GM18909 (cell line): ENCODE measurements at regions not wholly inside any gene's neighbourhood (a gene's known extent, or its start where the extent isn't known, plus 50 kb on each side); places are given as distances from the start of the nearest gene placed in this dataset.

Experiments
- ATAC-seq: cut with Tn5 transposase; IDR thresholded peaks from one replicate; pipeline ENCODE4 v1.9.1; 2021; ENCODE audit warnings: mild to moderate bottlenecking; ENCODE audit not compliant: unreplicated experiment, poor library complexity

DNA sequence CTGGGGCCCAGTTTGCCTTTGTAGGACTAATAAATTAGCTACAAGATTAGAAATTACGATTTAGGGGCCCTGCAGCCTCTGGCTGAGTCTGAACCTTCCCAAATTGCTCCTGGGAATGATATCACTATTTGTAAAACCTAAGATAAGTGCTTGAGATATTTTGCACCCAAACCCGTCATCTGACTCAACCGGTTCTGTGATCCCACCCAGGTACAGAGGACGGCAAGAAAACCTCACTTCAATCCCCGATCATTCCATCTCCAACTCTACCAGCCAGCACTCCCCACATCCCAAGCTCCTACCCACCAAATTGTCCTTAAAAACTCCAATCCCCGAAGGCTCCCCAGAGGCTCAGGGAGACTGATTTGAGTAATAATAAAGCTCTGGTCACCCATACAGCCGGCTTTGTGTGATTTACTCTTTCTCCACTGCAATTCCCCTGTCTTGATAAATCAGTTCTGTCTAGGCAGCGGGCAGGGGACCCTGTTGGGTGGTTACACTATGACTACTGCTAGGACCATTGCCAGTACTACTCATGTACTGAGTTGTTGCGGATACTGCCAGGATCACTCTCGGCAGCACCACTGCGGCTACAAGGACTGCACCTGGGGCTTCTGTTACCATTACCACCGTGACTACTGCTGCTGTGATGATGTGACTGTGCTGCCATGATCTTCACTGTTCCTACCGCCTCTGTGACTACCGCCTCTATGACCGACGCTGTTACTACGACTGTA lies 73.1 kb downstream of the IRF8 start:
- no peak for ATAC-seq

GRCh38 chr16:85974428-85975375 lies 75.7 kb downstream of the IRF8 start:
- ATAC-seq: no peak

- ATAC-seq: no peak
Measured at GRCh38 chr16:85975451-85975981, 76.6 kb downstream of the IRF8 start.

- ATAC-seq: no peak
Measured at GRCh38 chr16:85978291-85978775, 79.4 kb downstream of the IRF8 start.

DNA sequence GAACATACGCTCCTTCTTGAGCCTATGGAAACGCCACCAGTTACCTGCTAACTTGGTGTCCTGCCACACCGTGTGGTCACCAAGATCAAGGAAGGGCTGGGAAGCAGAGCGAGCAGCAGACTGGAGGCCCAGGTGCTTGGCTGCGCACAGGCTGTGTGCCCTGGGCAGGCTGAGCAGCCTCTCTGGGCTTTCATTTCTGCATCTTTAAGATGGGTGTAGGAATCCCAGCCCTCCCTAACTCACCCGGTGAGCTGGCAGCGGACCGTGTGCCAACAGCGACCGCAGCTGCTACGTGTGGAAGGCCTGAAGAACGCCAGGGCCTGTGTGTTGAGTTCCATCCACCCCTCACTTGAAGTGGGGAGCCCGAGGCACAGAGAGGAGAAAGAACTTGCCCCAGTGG lies 80.0 kb downstream of the IRF8 start:
- no peak for ATAC-seq

GRCh38 chr16:85979605-85980004 lies 80.6 kb downstream of the IRF8 start:
- no peak for ATAC-seq

GRCh38 chr16:85980686-85981085 lies 81.7 kb downstream of the IRF8 start:
- no peak for ATAC-seq

GRCh38 chr16:85981826-85982562 lies 83.0 kb downstream of the IRF8 start:
- no peak for ATAC-seq

- ATAC-seq: no peak
Measured at GRCh38 chr16:85982563-85982939, 83.6 kb downstream of the IRF8 start.

DNA sequence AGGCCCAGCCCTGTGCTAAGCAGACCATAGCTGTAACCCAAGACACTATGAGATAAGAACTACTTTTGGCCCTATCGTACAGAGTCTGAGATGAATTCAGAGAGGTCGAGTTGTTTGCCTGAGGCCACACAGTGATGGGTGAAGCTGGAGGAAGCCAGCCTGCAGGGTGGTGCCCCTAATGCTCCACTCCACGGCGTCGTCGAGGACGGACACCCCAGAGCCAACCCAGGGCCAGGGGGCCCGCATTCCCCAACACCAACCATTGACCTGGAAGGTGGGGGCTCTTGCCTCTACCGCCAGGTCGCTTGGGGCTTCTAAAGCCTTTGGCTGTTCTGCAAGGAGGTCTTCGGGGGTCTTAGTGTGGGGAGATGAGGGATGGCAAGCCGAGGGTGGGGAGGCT lies 84.1 kb downstream of the IRF8 start:
- ATAC-seq: no peak

DNA sequence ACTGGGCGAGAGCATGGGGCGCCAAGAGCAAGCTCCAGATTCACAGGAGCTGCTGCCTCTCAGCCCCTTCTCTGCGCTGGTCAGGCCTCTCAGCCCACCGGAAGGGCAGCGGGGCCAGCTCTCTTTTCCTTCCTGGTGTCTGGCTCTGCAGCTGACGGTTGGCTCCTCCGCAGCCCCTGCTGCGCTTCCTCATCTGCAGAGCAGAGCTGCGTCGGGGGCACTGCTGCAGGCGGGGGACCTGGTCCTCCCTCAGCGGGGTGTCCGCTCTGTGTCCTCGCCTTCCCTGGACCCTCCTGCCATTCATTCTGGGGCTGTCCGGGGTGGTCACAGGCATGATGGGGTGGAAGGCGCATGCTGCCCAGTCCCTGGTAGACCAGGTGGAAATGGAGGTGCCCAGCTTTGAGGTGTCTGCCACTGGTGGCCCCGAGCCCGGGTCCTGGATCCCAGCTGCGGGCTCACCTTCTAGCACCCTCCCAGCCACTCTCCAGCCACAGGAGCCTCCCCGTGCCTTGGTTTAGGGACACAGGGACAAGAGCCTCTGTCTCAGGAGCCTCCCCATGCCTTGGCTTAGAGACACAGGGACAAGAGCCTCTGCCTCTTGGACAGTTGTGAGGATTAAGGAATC lies 84.8 kb downstream of the IRF8 start:
- ATAC-seq: no peak

DNA sequence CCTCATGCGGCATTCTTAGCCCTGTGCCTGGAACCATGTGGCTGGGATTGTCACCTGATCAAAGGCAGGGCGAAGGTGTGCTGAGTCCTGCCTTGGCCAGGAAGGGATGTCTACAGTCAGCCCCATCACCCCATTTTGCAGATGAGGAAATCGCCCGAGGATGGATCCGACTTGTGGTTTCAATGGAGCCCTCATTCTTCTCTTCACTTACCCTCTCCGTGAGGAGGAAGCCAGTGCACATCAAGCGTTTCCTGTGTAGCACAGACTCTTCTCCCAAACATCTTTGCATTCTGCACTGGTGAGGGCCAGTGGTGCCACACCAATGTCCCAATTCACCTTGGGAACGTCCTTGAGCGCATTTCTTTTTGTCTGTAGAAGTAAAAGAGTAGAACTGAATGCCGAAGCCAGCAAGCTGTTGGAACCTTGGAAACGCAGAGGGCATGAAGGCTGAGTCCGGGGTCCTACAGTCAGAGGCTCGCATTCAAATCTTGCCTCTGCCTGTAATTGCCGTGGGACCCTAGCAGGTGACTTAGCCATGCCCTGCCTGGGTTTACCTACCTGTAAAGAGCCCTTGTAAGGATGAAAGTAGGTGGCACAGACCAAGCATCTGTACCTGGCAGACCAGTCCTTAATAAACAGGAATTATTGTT lies 85.4 kb downstream of the IRF8 start:
- no peak for ATAC-seq

GRCh38 chr16:85984947-85985451 lies 86.0 kb downstream of the IRF8 start:
- ATAC-seq: no peak

DNA sequence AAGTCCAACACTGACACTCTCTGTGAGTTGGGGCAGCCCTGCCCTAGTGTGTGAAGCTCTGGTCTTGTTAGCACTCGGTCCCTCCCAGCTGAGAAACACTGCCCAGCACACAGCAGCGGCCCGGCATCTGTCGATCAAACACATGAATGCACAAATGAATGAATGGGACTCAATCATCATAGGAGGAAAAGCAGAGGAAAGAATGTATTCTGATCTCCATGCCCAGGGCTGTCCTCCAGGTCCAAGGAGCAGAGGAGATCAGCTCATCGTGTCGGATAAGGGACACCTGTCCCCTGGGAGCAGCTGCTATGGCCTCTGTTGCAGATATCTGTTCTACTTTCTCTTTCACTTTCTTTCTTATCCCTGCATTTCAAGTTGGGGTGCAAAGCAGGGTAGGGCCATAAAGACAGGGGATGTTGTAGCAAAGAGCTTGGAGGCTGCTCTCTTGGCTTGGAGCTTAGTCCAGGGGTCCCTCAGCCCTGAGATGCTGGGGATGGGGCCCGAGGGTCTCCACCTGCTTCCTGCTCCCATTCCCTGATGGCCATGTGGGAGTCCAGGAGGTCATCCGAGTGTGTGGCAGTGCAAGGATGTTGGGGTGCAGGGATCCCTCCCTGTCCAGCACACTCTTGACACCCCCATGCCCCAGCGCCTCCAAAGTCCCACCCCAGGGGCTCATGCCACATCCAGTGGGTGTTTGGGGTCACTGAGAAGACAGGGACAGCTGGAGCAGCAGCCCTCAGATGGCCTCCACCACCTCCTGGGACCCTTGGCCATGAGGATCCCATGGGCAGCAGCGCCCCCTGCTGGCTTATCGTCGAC lies 88.2 kb downstream of the IRF8 start:
- ATAC-seq: no peak

- no peak for ATAC-seq
Measured at GRCh38 chr16:85987750-85988078, 88.8 kb downstream of the IRF8 start.

DNA sequence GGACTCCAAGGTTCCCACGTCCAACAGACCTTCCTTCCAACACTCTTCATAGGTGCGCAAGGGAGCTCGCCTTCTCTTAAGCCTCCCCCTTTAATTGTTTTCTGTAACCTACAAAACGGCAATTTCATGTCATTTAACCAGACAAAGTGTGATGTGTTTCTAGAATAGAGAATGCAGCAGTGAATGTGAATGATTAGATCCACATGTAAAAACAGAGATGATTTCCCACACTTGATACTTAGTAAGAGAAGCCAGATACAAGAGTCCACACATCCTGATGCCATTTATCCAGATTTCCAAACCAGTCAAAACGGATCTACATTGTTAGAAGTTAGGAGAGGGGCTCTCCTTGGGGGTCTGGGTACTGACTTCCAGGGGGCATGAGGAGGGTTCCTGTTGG lies 89.3 kb downstream of the IRF8 start:
- ATAC-seq: no peak

DNA sequence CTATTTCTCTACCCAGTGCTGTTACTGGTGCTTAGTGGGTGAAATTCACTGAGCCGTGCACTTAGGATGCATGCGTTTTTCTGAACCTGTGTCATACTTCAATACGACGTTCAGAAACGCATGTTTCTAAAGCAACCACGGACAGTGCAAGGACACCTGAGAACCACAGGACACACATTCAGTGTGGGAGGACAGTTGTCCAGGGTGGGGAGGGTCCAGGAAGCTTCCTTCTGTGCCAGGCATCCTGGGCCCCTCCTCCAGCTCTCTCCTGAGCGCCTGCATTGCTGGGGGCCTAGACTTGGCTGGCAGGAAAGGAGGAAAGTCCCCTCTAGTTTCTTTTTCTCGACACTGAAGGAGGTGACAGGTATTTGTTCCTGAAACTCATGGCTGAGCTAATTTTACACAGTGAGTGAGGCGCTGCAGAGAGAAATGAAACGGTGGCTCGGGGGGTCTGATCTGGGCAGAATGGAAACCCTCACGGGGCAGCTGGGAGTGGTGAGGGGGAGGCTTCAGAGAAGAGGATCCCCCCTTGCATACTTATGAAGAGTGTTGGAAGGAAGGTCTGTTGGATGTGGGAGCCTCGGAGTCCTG lies 89.9 kb downstream of the IRF8 start:
- peak; percentile 52 for ATAC-seq

DNA sequence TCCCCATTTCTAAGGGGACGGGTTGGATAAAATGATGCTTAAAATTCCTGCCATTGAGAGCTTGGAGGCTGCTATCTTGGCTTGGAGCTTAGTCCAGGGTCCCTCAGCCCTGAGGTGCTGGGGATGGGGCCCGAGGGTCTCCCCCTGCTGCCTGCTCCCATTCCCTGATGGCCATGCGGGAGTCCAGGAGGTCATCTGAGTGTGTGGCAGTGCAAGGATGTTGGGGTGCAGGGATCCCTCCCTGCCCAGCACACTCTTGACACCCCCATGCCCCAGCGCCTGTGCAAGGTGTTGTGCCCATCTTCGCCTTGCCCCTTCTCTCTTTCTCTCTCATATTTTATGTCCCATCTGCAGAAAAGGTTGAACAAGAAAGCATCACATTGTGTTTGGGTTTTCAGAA lies 90.4 kb downstream of the IRF8 start:
- ATAC-seq: no peak
